ENCODE measurements at regions not wholly inside any gene's neighbourhood (a gene's known extent, or its start where the extent isn't known, plus 50 kb on each side); places are given as distances from the start of the nearest gene placed in this dataset.

DNA sequence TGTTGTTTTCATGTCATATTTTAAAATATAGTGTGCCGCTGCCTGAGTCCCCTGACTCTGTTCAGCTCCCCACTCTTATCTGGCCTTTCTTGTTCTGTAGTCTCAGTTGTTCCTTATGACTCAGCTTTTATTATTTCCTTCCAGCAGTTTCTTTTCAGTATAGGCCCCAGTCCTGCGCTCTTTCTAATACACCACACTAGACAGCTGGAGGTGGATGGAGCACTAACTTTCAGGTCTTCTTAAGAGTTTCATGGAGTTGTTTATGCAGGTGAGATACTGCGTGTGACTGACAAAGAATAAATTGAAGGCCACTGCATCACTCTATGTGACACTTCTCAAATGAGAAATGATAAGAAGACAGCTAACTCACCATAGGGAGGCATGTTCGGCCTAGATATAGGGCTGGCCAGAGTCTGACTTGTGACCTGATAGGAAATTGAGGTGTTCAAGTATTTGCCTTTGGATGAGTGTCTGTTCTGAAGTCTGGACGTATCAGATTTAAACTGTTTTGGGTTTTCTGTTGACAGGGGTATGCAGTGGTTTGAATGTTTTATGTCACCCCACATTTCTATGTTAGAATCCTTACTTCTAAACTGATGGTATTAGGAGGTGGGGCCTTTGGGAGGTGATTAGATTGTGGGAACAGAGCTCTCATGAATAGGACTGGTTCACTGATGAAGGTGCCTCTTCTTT, 60.8 kb upstream of the CLMN start:
- peaks cover 16% of the 10 kb centered on the region in 2 donors for H3K9me3 ChIP-seq (ENCODE audit: control insufficient read depth in 1 of 2, low read length in 2 of 2)
- H3K27ac ChIP-seq (ENCODE audit: low read length), result no peak overlapping the region
- H3K36me3 ChIP-seq (ENCODE audit: control insufficient read depth in 1 of 2, insufficient read depth in 2 of 2, low read length in 2 of 2), result no peaks in the 10 kb centered on the region
- no peak overlapping the region for H3K4me3 ChIP-seq (ENCODE audit: low read depth in 1 of 2, low read length in 2 of 2)
- no peaks in the 10 kb centered on the region for H3K4me1 ChIP-seq (ENCODE audit: control insufficient read depth in 1 of 2, insufficient read depth in 2 of 2, low read length in 2 of 2)
- no peaks in the 10 kb centered on the region for H3K27me3 ChIP-seq (ENCODE audit: low read depth, low read length)

DNA sequence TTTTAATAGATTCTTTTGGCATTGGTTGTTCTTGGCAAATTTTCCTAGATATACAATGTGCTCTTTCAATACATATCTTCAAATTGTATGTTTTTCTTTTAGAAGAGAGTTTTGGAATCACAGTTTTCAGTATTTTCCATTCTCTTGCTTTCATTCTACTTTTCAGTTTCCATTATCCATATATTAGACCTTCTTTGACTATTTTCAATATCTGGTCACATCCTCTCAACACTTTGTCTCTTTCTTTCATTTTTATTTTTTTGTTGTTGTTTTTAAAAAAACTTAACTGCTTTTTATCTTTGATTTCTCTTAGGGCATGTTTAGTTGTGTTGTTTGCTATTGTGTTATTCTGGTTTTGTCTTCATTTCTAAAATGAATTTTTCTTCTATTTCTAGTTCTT, 59.9 kb upstream of the CLMN start:
- peaks cover 16% of the 10 kb centered on the region in 2 donors for H3K9me3 ChIP-seq (ENCODE audit: control insufficient read depth in 1 of 2, low read length in 2 of 2)
- no peaks in the 10 kb centered on the region for H3K4me1 ChIP-seq (ENCODE audit: control insufficient read depth in 1 of 2, insufficient read depth in 2 of 2, low read length in 2 of 2)
- H3K4me3 ChIP-seq (ENCODE audit: low read depth in 1 of 2, low read length in 2 of 2), result no peak overlapping the region
- H3K36me3 ChIP-seq (ENCODE audit: control insufficient read depth in 1 of 2, insufficient read depth in 2 of 2, low read length in 2 of 2), result no peaks in the 10 kb centered on the region
- no peaks in the 10 kb centered on the region for H3K27me3 ChIP-seq (ENCODE audit: low read depth, low read length)
- no peak overlapping the region for H3K27ac ChIP-seq (ENCODE audit: low read length)

DNA sequence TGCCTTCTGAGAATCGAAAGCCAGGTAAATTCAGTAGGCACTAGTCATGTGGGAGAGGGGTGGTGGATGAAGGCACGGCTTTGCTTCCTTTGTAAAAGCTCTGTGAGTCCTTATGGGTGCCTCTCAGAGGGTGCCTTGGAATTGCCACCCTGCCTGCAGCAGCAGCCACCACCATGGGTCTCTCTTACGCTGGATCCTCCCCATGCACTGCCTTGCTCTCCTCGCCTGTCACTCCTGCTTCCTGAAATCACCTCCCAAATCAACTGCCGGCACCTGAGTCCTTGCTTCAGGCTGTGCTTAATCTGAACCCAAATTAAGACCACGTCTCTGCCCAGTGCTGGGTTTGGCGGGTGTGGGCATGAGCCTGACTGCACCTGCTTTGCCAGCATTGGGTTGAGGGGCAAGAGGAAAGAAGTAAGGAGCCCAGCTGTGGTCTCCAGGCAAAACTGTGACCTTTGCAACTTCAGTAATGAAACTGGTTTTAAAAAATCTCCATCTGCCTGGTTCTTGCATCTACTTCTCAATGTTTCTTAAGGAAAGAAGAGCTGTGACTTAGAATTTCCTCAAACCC, 55.9 kb upstream of the CLMN start:
- H3K36me3 ChIP-seq (ENCODE audit: control insufficient read depth in 1 of 2, insufficient read depth in 2 of 2, low read length in 2 of 2), result no peaks in the 10 kb centered on the region
- no peak overlapping the region for H3K27ac ChIP-seq (ENCODE audit: low read length)
- no peak overlapping the region for H3K4me3 ChIP-seq (ENCODE audit: low read depth in 1 of 2, low read length in 2 of 2)
- peaks cover 14% of the 10 kb centered on the region in 2 donors for H3K9me3 ChIP-seq (ENCODE audit: control insufficient read depth in 1 of 2, low read length in 2 of 2)
- no peaks in the 10 kb centered on the region for H3K27me3 ChIP-seq (ENCODE audit: low read depth, low read length)
- no peaks in the 10 kb centered on the region for H3K4me1 ChIP-seq (ENCODE audit: control insufficient read depth in 1 of 2, insufficient read depth in 2 of 2, low read length in 2 of 2)

DNA sequence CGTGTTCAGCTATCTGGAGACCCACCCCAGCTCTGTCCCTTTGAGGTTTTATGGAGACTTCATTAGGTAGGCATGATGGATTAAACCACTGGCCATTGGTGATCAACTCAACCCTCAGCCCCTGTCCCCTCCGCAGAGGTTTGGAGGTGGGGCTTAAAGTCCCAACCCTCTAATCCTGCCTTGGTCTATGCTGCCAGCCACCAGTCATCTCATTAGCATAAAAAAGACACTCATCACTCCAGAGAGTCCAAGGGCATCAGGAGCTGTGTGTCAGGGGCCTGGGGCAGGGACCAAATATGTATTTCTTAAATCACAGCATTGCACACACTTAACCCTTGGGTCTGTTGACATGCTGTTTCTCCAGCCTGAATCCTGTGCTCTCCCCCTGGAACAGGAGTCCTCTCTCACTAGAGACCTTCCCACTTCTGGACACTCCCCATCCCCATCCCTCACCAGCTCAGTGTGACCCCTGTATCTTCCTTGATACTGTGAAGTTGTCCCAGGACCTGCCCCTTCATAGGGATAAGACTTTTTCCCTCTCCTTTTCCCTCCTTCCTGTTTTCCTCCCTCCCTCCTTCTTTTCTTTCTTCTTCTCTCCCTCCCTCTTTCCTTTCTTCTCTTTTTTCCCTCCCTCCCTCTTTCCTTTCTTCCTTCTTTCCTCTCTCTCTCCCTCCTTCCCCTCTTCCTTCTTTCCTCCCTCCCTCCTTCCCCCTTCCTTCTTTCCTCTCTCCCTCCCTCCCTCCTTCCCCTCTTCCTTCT, 54.7 kb upstream of the CLMN start:
- Histone ChIP-seq H3K4me1 (ENCODE audit: control insufficient read depth in 1 of 2, insufficient read depth in 2 of 2, low read length in 2 of 2) (no peaks in the 10 kb centered on the region), H3K27ac (ENCODE audit: low read length) (no peak overlapping the region), H3K9me3 (ENCODE audit: control insufficient read depth in 1 of 2, low read length in 2 of 2) (peaks cover 2 to 5% of the 10 kb centered on the region in 2 donors), H3K4me3 (ENCODE audit: low read depth in 1 of 2, low read length in 2 of 2) (no peak overlapping the region), H3K27me3 (ENCODE audit: low read depth, low read length) (no peaks in the 10 kb centered on the region), H3K36me3 (ENCODE audit: control insufficient read depth in 1 of 2, insufficient read depth in 2 of 2, low read length in 2 of 2) (no peaks in the 10 kb centered on the region)

DNA sequence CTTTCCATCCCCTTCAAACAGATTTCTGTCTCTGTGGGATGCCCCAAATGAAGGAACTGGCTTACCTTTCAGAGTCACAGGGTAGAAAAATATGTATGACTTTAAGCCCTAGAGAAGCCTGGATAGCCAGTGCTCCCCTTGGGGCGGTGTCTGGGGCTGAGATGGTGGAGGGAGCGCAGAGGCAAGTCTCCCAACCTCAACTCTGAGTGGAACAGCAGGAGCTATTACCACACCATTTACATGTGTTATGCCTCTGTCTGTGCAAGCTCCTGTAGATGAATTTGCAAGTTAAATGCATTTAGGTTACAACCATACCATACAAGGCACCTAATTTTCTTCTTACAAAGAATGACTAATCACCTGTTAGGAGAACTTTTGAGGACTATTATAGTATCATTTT, 50.4 kb upstream of the CLMN start:
- Histone ChIP-seq H3K27me3 (ENCODE audit: low read depth, low read length) (no peaks in the 10 kb centered on the region), H3K4me1 (ENCODE audit: control insufficient read depth in 1 of 2, insufficient read depth in 2 of 2, low read length in 2 of 2) (no peaks in the 10 kb centered on the region), H3K36me3 (ENCODE audit: control insufficient read depth in 1 of 2, insufficient read depth in 2 of 2, low read length in 2 of 2) (no peaks in the 10 kb centered on the region), H3K27ac (ENCODE audit: low read length) (no peak overlapping the region), H3K9me3 (ENCODE audit: control insufficient read depth in 1 of 2, low read length in 2 of 2) (no peaks in the 10 kb centered on the region), H3K4me3 (ENCODE audit: low read depth in 1 of 2, low read length in 2 of 2) (no peak overlapping the region)
